GM18517 (cell line): ENCODE measurements at regions not wholly inside any gene's neighbourhood (a gene's known extent, or its start where the extent isn't known, plus 50 kb on each side); places are given as distances from the start of the nearest gene placed in this dataset.
"Not testable (repeated sequence)": the region's sequence is repeated elsewhere in the genome, so short reads cannot be mapped to it uniquely, and the experiment has no call there.

Experiments
- ATAC-seq: cut with Tn5 transposase; IDR thresholded peaks from one replicate; pipeline ENCODE4 v1.9.1; 2021; ENCODE audit warnings: mild to moderate bottlenecking, moderate library complexity; ENCODE audit not compliant: unreplicated experiment

- not testable (repeated sequence) for ATAC-seq
Measured at GRCh38 chr5:119987077-119987476, 357.7 kb downstream of the FAM170A start.

- no peak for ATAC-seq
Measured at GRCh38 chr5:119991625-119992024, 362.3 kb downstream of the FAM170A start.

GRCh38 chr5:119996128-119996527, 366.8 kb downstream of the FAM170A start:
- no peak for ATAC-seq

- ATAC-seq = no peak
Measured at GRCh38 chr5:120007598-120007997, 378.2 kb downstream of the FAM170A start.

- ATAC-seq = no peak
Measured at GRCh38 chr5:120012431-120012830, 383.1 kb downstream of the FAM170A start.

- no peak for ATAC-seq
Measured at GRCh38 chr5:120014535-120014934, 385.2 kb downstream of the FAM170A start.

GRCh38 chr5:120016717-120017382, 387.5 kb downstream of the FAM170A start:
- ATAC-seq = no peak

GRCh38 chr5:120017513-120017912, 388.2 kb downstream of the FAM170A start:
- ATAC-seq = no peak

- no peak for ATAC-seq
Measured at GRCh38 chr5:120035181-120035580, 405.8 kb downstream of the FAM170A start.

GRCh38 chr5:120035815-120036577, 406.6 kb downstream of the FAM170A start:
- no peak for ATAC-seq

- no peak for ATAC-seq
Measured at GRCh38 chr5:120037451-120037850, 408.1 kb downstream of the FAM170A start.

- no peak for ATAC-seq
Measured at GRCh38 chr5:120039111-120039510, 409.8 kb downstream of the FAM170A start.

GRCh38 chr5:120043431-120043830, 414.1 kb downstream of the FAM170A start:
- no peak for ATAC-seq

- no peak for ATAC-seq
Measured at GRCh38 chr5:120052916-120053828, 410.9 kb upstream of the PRR16 start.

- ATAC-seq = no peak
Measured at GRCh38 chr5:120053841-120054240, 410.3 kb upstream of the PRR16 start.

GRCh38 chr5:120055858-120056257, 408.2 kb upstream of the PRR16 start:
- no peak for ATAC-seq

- ATAC-seq = no peak
Measured at GRCh38 chr5:120062515-120062917, 401.6 kb upstream of the PRR16 start.

- ATAC-seq = no peak
Measured at GRCh38 chr5:120072068-120072761, 391.9 kb upstream of the PRR16 start.

- no peak for ATAC-seq
Measured at GRCh38 chr5:120073722-120074121, 390.4 kb upstream of the PRR16 start.

GRCh38 chr5:120080781-120081180, 383.3 kb upstream of the PRR16 start:
- ATAC-seq = no peak
